M059J (cell line): ENCODE measurements at regions not wholly inside any gene's neighbourhood (a gene's known extent, or its start where the extent isn't known, plus 50 kb on each side); places are given as distances from the start of the nearest gene placed in this dataset.
"Not testable (repeated sequence)": the region's sequence is repeated elsewhere in the genome, so short reads cannot be mapped to it uniquely, and the experiment has no call there.

Experiments used
- DNase-seq: peaks from one replicate; pipeline ENCODE4 v3.0.0-alpha.2; 2012; ENCODE audit warnings: low read depth

GRCh38 chr2:53033411-53033810 is 734.2 kb upstream of the CHAC2 start:
- DNase-seq = peak; percentile 17

GRCh38 chr2:53028746-53029423 is 738.7 kb upstream of the CHAC2 start:
- DNase-seq = no peak

GRCh38 chr2:53028225-53028624 is 739.4 kb upstream of the CHAC2 start:
- peak; percentile 62 for DNase-seq

GRCh38 chr2:53022248-53022647 is 745.4 kb upstream of the CHAC2 start:
- DNase-seq = not testable (repeated sequence)

GRCh38 chr2:53021828-53022227 is 745.8 kb upstream of the CHAC2 start:
- DNase-seq = no peak

- DNase-seq = peak; percentile 12
These were observed 746.3 kb upstream of the CHAC2 start for GRCh38 chr2:53021292-53021691.

GRCh38 chr2:53018825-53019425 is 748.7 kb upstream of the CHAC2 start:
- no peak for DNase-seq

- DNase-seq = no peak
These were observed 760.6 kb upstream of the CHAC2 start for GRCh38 chr2:53006980-53007379.

- no peak for DNase-seq
These were observed 763.2 kb upstream of the CHAC2 start for GRCh38 chr2:53004413-53004812.

GRCh38 chr2:52995424-52995823 is 772.2 kb upstream of the CHAC2 start:
- no peak for DNase-seq

- DNase-seq = peak; percentile 3
These were observed 791.3 kb upstream of the CHAC2 start for GRCh38 chr2:52976143-52976949.

- DNase-seq = no peak
These were observed 793.5 kb upstream of the CHAC2 start for GRCh38 chr2:52974127-52974526.

GRCh38 chr2:52970642-52971041 is 797.0 kb upstream of the CHAC2 start:
- DNase-seq = no peak

- no peak for DNase-seq
These were observed 799.6 kb upstream of the CHAC2 start for GRCh38 chr2:52968043-52968442.

GRCh38 chr2:52964916-52965530 is 802.6 kb upstream of the CHAC2 start:
- DNase-seq = no peak

GRCh38 chr2:52961403-52961802 is 806.2 kb upstream of the CHAC2 start:
- no peak for DNase-seq

- no peak for DNase-seq
These were observed 806.7 kb upstream of the CHAC2 start for GRCh38 chr2:52960881-52961280.

- no peak for DNase-seq
These were observed 807.8 kb upstream of the CHAC2 start for GRCh38 chr2:52959801-52960200.

- no peak for DNase-seq
These were observed 810.8 kb upstream of the CHAC2 start for GRCh38 chr2:52956766-52957165.

- DNase-seq = no peak
These were observed 811.5 kb upstream of the CHAC2 start for GRCh38 chr2:52956118-52956517.

GRCh38 chr2:52955079-52955478 is 812.5 kb upstream of the CHAC2 start:
- no peak for DNase-seq

GRCh38 chr2:52940101-52940500 is 827.5 kb upstream of the CHAC2 start:
- no peak for DNase-seq

GRCh38 chr2:52939250-52939649 is 828.4 kb upstream of the CHAC2 start:
- DNase-seq = no peak
